GM23338 (cell line): ENCODE measurements at regions not wholly inside any gene's neighbourhood (a gene's known extent, or its start where the extent isn't known, plus 50 kb on each side); places are given as distances from the start of the nearest gene placed in this dataset.

Experiments
- EZH2 ChIP-seq: fragments of 200-600 bp; sonication (generic); IDR thresholded peaks from one replicate; pipeline ENCODE4 v1.8.0; 2017; ENCODE audit warnings: antibody characterized with exemption, mild to moderate bottlenecking, low read depth; ENCODE audit not compliant: unreplicated experiment
- EZH2phosphoT487 ChIP-seq: fragments of 200-600 bp; sonication (generic); IDR thresholded peaks from one replicate; pipeline ENCODE4 v1.8.1; 2018; ENCODE audit warnings: antibody characterized with exemption; ENCODE audit not compliant: unreplicated experiment
- JUNB ChIP-seq: IDR thresholded peaks from one replicate; pipeline ENCODE4 v1.6.1; 2016; ENCODE audit warnings: antibody characterized with exemption; ENCODE audit not compliant: unreplicated experiment
- POLR2AphosphoS5 ChIP-seq: IDR thresholded peaks from 2 replicates; pipeline ENCODE4 v1.6.1; 2016; ENCODE audit warnings: antibody characterized with exemption, low read depth
- ZNF331 ChIP-seq: fragments of 250-450 bp; sonication (Bioruptor Pico); IDR thresholded peaks from 2 replicates; pipeline ENCODE4 v1.5.0; 2020; ENCODE audit warnings: low read depth, mild to moderate bottlenecking, moderate library complexity
- TF ChIP-seq, protein P1 (sequence below), 2 experiments: fragments of 200-600 bp in 1 of 2; sonication (generic) in 1 of 2; conservative IDR thresholded peaks; 2 replicates each; pipeline versions ENCODE4 v1.5.1 to v1.6.1; 2016 to 2017; ENCODE audit warnings: antibody characterized with exemption in 2 of 2, low read depth in 2 of 2, mild to moderate bottlenecking in 2 of 2, moderate library complexity in 1 of 2

- TF ChIP-seq ZNF331 (CRISPR knock-in tag) (no peak), JUNB (no peak), EZH2 (no peak), POLR2AphosphoS5 (no peak), EZH2phosphoT487 (no peak)
- TF ChIP-seq, protein P1, sequence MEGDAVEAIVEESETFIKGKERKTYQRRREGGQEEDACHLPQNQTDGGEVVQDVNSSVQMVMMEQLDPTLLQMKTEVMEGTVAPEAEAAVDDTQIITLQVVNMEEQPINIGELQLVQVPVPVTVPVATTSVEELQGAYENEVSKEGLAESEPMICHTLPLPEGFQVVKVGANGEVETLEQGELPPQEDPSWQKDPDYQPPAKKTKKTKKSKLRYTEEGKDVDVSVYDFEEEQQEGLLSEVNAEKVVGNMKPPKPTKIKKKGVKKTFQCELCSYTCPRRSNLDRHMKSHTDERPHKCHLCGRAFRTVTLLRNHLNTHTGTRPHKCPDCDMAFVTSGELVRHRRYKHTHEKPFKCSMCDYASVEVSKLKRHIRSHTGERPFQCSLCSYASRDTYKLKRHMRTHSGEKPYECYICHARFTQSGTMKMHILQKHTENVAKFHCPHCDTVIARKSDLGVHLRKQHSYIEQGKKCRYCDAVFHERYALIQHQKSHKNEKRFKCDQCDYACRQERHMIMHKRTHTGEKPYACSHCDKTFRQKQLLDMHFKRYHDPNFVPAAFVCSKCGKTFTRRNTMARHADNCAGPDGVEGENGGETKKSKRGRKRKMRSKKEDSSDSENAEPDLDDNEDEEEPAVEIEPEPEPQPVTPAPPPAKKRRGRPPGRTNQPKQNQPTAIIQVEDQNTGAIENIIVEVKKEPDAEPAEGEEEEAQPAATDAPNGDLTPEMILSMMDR (conservative IDR thresholded peaks at IDR 0.05; ENCODE audit: low read depth in 2 of 2), result no peak
Measured at GRCh38 chr14:62532181-62532580, 513.1 kb downstream of the KCNH5 start.
